Lung (tissue), 11 donors: ENCODE measurements at regions not wholly inside any gene's neighbourhood (a gene's known extent, or its start where the extent isn't known, plus 50 kb on each side); places are given as distances from the start of the nearest gene placed in this dataset.

Experiments used
- ATAC-seq: fragments of 200-7000 bp; cut with Tn5 transposase; one replicate; pipeline ENCODE4 v1.9.1; 2020; ENCODE audit warnings: moderate number of reproducible peaks; ENCODE audit not compliant: insufficient read depth, low FRiP score
- DNase-seq, 3 donors: peaks; one replicate each; pipeline ENCODE4 v3.0.0-alpha.2; 2013 to 2017
- H3K27ac ChIP-seq, 2 donors: one replicate each; pipeline ENCODE4 v1.5.1; 2013; ENCODE audit warnings: mild to moderate bottlenecking in 2 of 2, moderate library complexity in 2 of 2, control low read depth in 1 of 2, inconsistent platforms in 1 of 2, low read depth in 1 of 2, low read length in 1 of 2
- H3K27me3 ChIP-seq, 3 donors: one replicate each; pipeline ENCODE4 v1.5.1; 2013; ENCODE audit warnings: low read length in 2 of 3; ENCODE audit not compliant: control insufficient read depth in 3 of 3, insufficient read depth in 3 of 3
- H3K36me3 ChIP-seq, 4 donors: one replicate each; pipeline ENCODE4 v1.5.1; 2013; ENCODE audit warnings: low read length in 4 of 4, mild to moderate bottlenecking in 1 of 4, moderate library complexity in 1 of 4; ENCODE audit not compliant: control insufficient read depth in 4 of 4, insufficient read depth in 4 of 4
- H3K4me1 ChIP-seq, 5 donors: one replicate each; pipeline ENCODE4 v1.5.1; 2013; ENCODE audit warnings: low read length in 5 of 5, mild to moderate bottlenecking in 2 of 5, moderate library complexity in 1 of 5; ENCODE audit not compliant: control insufficient read depth in 5 of 5, insufficient read depth in 5 of 5
- H3K4me3 ChIP-seq: one replicate; pipeline ENCODE4 v1.5.1; 2013; ENCODE audit warnings: mild to moderate bottlenecking, control low read depth, moderate library complexity
- H3K9ac ChIP-seq, 2 donors: one replicate each; pipeline ENCODE4 v1.5.1; 2013; ENCODE audit warnings: low read length in 2 of 2, control low read depth in 1 of 2; ENCODE audit not compliant: insufficient read depth in 1 of 2
- H3K9me3 ChIP-seq, 4 donors: one replicate each; pipeline ENCODE4 v1.5.1; 2013; ENCODE audit warnings: low read length in 3 of 4, mild to moderate bottlenecking in 1 of 4, moderate library complexity in 1 of 4; ENCODE audit not compliant: control insufficient read depth in 4 of 4, insufficient read depth in 3 of 4
- WGBS, 2 donors: extraction: QIAGEN DNeasy Blood & Tissue Kit; methylation state at CpG; one replicate each; pipeline ENCODE4 v1.1.7; 2013; 5-methylcytosine and 5-hydroxymethylcytosine counted together
- TF ChIP-seq, protein P1 (sequence below): IDR thresholded peaks from 2 replicates; pipeline ENCODE4 v1.5.1; 2012; ENCODE audit warnings: mild to moderate bottlenecking; ENCODE audit errors: control extremely low read depth, extremely low read depth
- donor health status: control.
- donor health status: control.
- donor health status: Bipolar disorder and iron deficiency.
- donor health status: healthy.
- donor health status: DM: yes; HTN: yes; CAD: no.

- TF ChIP-seq, protein P1, sequence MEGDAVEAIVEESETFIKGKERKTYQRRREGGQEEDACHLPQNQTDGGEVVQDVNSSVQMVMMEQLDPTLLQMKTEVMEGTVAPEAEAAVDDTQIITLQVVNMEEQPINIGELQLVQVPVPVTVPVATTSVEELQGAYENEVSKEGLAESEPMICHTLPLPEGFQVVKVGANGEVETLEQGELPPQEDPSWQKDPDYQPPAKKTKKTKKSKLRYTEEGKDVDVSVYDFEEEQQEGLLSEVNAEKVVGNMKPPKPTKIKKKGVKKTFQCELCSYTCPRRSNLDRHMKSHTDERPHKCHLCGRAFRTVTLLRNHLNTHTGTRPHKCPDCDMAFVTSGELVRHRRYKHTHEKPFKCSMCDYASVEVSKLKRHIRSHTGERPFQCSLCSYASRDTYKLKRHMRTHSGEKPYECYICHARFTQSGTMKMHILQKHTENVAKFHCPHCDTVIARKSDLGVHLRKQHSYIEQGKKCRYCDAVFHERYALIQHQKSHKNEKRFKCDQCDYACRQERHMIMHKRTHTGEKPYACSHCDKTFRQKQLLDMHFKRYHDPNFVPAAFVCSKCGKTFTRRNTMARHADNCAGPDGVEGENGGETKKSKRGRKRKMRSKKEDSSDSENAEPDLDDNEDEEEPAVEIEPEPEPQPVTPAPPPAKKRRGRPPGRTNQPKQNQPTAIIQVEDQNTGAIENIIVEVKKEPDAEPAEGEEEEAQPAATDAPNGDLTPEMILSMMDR, result no peak
- no peak overlapping the region for H3K9ac ChIP-seq
- DNase-seq (peak in 2 of 3 donors; percentile 57 to 67), ATAC-seq (no peak)
- H3K36me3 ChIP-seq, result no peaks in the 10 kb centered on the region
- H3K4me1 ChIP-seq, result peaks cover 0 to 11% (median 0%) of the 10 kb centered on the region in 5 donors
- H3K27ac ChIP-seq, result no peak overlapping the region
- H3K9me3 ChIP-seq, result no peaks in the 10 kb centered on the region
- no peaks in the 10 kb centered on the region for H3K27me3 ChIP-seq
- 70 to 88% methylated on average over 3 of the region's 3 CpGs for WGBS, 2 donors
- H3K4me3 ChIP-seq, result no peak overlapping the region
Measured at GRCh38 chr1:87791931-87792740, 463.5 kb downstream of the LMO4 start.

DNA sequence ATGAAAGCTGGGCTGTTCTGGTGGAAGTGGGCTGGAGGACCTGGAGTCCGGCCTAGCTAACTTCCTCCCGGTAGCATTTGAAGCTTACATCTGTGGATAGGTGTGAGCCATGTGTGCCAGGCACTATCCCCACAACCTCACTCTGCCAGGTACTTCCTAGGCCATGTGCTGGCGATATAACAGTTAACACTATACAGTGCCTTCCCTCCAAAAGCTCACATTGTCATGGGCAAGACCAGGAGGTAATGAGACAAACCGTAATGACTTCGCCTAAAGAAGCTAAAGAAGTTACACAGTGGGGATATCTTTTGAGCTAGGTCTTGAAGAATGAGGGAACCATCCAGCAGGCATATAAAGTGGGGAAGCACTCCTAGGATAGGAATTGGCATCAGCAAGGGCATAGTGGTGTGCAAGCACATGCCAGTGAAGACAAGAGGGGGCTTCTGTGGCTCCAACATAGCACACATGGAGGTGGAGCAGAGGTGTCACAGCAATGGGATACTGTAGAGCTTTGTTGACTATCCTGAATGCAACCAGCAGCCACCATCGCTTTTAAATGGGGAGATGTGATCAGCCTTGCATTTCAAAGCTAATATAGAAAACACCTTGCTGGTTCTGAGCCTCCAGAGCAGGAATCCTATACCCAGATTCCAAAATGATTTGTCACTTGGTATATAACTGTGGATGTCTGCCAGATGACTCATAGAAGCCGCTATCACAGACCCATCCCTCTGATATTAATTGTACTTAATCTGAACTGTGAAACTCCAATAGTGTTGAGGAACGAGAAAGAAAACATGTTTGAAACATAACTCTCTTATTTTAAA lies 466.3 kb downstream of the LMO4 start:
- WGBS, 2 donors, result 86 to 87% methylated on average over 8 of the region's 8 CpGs
- ATAC-seq, result peak; percentile 49

DNA sequence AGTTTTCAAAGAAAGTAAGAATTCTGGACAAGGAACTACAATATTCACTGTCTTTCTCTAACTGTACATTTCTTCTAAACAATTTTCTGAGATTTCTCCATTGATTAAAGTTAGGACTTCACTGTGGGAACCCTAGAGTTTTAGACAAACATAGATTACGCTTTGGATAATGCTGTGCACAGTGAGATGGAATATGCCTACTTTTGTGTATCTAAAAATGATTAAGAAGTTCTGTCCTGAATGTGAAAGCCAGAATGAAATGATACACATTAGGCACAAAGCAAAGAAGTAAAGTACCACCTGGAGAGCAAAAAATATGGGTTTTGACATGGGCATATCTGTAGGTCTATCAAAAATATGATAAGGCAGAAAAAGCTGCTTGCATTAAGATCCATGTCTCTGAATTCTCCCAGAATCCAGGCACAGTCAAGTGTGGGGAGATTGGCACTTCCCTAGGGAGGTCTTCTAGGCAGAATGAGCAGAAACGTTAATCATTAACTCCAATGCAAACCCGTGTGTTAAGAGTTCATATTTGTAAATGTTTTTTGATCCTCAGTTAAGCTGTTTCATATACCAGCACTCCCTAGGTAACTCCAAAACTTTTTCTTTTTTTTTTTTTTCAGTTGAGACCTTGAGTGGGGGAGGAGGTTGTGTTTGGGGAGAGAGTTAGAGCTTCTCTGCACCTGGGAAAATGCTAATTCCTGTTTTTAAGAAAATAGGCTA lies 467.1 kb downstream of the LMO4 start:
- Histone ChIP-seq H3K9ac (no peak overlapping the region), H3K4me1 (peaks cover 0 to 11% (median 0%) of the 10 kb centered on the region in 5 donors), H3K9me3 (peaks cover 0 to 2% (median 0%) of the 10 kb centered on the region in 4 donors), H3K4me3 (no peak overlapping the region), H3K27me3 (no peaks in the 10 kb centered on the region), H3K27ac (no peak overlapping the region), H3K36me3 (peaks cover 0 to 3% (median 0%) of the 10 kb centered on the region in 4 donors)
- TF ChIP-seq, protein P1, result no peak
- peak; percentile 29 to 84 (median 50) for DNase-seq
- WGBS, 2 donors, result 64 to 80% methylated on average over 3 of the region's 3 CpGs
- peak; percentile 63 for ATAC-seq

More for the DNA sequence above, 466.3 kb downstream of the LMO4 start:
- H3K9ac ChIP-seq, result no peak overlapping the region
- peaks cover 0 to 11% (median 0%) of the 10 kb centered on the region in 5 donors for H3K4me1 ChIP-seq
- H3K27me3 ChIP-seq, result no peaks in the 10 kb centered on the region
- no peak overlapping the region for H3K4me3 ChIP-seq
- DNase-seq, result no peak
- H3K9me3 ChIP-seq, result no peaks in the 10 kb centered on the region
- H3K27ac ChIP-seq, result no peak overlapping the region
- TF ChIP-seq, protein P1, result no peak
- no peaks in the 10 kb centered on the region for H3K36me3 ChIP-seq
